ENCODE measurements at regions not wholly inside any gene's neighbourhood (a gene's known extent, or its start where the extent isn't known, plus 50 kb on each side); places are given as distances from the start of the nearest gene placed in this dataset.
A peak's percentile ranks its signal among the peaks of the same experiment; 100 is the strongest.
"Not testable (repeated sequence)": the region's sequence is repeated elsewhere in the genome, so short reads cannot be mapped to it uniquely, and the experiment has no call there.

GRCh38 chr6:139736325-139736906 is 362.0 kb upstream of the CITED2 start:
- no peak for ATAC-seq
- no peaks in the 10 kb centered on the region for H3K27me3 ChIP-seq
- H3K4me3 ChIP-seq: no peak overlapping the region
- H3K9me3 ChIP-seq: no peaks in the 10 kb centered on the region
- no peaks in the 10 kb centered on the region for H3K36me3 ChIP-seq
- peaks cover 0 to 5% (median 0%) of the 10 kb centered on the region in 3 donors for H3K4me1 ChIP-seq
- 90 to 100% methylated on average over 2 of the region's 2 CpGs for WGBS, 2 donors (ENCODE audit: low coverage in 1 of 2)
- no peak overlapping the region for H3K27ac ChIP-seq
- no peak for TF ChIP-seq EP300 (IDR thresholded peaks at IDR 0.05)
- TF ChIP-seq CTCF (IDR thresholded peaks at IDR 0.05): no peak
- TF ChIP-seq POLR2AphosphoS5 (IDR thresholded peaks at IDR 0.05): no peak
- TF ChIP-seq POLR2A (IDR thresholded peaks at IDR 0.05): no peak

DNA sequence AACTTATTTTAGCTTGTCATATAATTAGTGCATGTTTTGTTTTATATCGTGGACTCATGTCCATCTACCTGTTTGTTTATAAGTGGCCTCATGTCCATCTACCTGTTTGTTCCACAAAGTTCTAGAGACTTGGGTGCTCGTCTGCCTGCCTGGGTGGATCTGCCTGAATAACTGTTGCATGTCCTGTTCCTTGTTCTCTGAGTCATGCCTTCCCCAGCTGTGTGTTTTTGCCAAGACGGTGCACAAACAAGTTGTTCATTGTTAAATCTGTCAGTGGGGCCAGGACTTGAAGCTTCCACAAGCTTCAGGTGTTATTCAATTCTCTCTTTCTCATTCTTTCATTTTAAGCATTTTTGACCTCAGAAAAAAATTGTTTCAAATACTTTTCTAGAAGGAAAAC is 358.0 kb upstream of the CITED2 start:
- no peaks in the 10 kb centered on the region for H3K27me3 ChIP-seq
- WGBS, 2 donors (ENCODE audit: low coverage in 1 of 2): 32 to 34% methylated on average over 3 of the region's 3 CpGs
- TF ChIP-seq POLR2AphosphoS5 (IDR thresholded peaks at IDR 0.05): no peak
- TF ChIP-seq POLR2A (IDR thresholded peaks at IDR 0.05): no peak
- no peak for TF ChIP-seq EP300 (IDR thresholded peaks at IDR 0.05)
- no peak for TF ChIP-seq CTCF (IDR thresholded peaks at IDR 0.05)
- H3K4me1 ChIP-seq: peaks cover 0 to 27% (median 6%) of the 10 kb centered on the region in 3 donors
- peak overlapping the region in 1 of 4 donors; percentile 33 for H3K27ac ChIP-seq
- peak; percentile 76 for ATAC-seq
- H3K4me3 ChIP-seq: no peak overlapping the region
- no peaks in the 10 kb centered on the region for H3K36me3 ChIP-seq
- H3K9me3 ChIP-seq: no peaks in the 10 kb centered on the region

DNA sequence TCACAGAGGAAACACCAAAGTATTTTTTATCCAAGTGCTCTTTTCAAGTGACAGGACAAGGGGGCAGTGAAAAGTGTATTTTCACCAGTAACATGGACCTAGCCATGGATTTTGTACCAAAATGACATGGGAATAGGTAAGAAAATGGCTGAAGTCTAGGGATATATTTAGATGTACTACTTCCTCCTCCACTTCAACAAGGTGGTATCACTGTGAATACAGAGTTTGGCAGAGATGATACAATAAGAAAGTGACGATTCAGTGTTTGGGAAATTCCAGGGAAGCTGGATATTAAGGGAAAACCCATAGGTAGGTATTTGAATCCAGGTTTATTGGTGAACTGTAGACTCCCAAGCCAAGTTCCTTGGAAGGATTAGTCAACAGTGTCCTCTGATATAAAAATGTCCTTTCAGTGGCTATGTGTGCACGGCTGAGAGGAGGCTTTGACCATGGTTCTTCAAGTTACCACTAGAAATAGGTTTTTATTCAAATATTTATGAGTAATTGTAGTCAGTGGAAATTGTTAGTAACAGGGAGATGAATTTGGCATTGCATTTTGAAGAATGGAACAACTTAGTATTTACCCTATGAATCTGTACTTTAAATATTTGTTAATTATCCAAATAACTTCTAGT is 356.0 kb upstream of the CITED2 start:
- Histone ChIP-seq H3K4me3 (no peak overlapping the region), H3K4me1 (peaks cover 0 to 27% (median 6%) of the 10 kb centered on the region in 3 donors), H3K9me3 (no peaks in the 10 kb centered on the region), H3K27ac (peak overlapping the region in 1 of 4 donors; percentile 73), H3K36me3 (no peaks in the 10 kb centered on the region), H3K27me3 (no peaks in the 10 kb centered on the region)
- WGBS, 2 donors (ENCODE audit: low coverage in 1 of 2): 42 to 54% methylated on average over 2 of the region's 2 CpGs
- no peak for ATAC-seq
- no peak for TF ChIP-seq EP300 (IDR thresholded peaks at IDR 0.05)
- no peak for TF ChIP-seq CTCF (IDR thresholded peaks at IDR 0.05)
- no peak for TF ChIP-seq POLR2AphosphoS5 (IDR thresholded peaks at IDR 0.05)
- TF ChIP-seq POLR2A (IDR thresholded peaks at IDR 0.05): no peak

DNA sequence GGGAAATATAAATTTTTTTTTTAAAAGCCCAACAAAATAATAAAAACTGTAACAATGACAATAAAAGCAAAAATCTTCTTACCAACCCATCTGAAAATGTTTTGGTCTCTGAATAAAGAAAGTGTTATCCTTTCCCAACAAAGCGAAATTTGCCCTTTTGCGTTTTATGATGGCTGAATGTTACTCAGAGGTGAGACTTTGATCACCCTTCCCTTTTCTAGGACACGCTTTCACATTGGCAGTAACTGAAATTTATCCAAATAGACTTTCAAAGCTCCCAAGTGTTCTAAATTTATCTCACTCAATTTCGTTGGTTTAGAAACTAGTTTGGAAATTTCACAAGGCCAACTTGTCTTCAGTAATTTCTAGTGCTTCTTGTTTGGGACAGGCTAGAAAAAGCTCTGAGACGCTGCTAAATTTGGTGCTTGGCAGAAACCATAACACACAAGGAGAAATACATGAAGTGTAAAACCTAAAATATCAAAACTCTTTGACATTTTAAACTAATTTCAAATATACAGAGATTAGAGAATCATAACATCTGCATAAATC is 354.5 kb upstream of the CITED2 start:
- Histone ChIP-seq H3K36me3 (no peaks in the 10 kb centered on the region), H3K9me3 (no peaks in the 10 kb centered on the region), H3K4me3 (no peak overlapping the region), H3K4me1 (peaks cover 0 to 27% (median 6%) of the 10 kb centered on the region in 3 donors), H3K27ac (peak overlapping the region; percentile 34 to 73 (median 62)), H3K27me3 (no peaks in the 10 kb centered on the region)
- ATAC-seq: no peak
- no peak for TF ChIP-seq EP300 (IDR thresholded peaks at IDR 0.05)
- TF ChIP-seq POLR2A (IDR thresholded peaks at IDR 0.05): no peak
- no peak for TF ChIP-seq CTCF (IDR thresholded peaks at IDR 0.05)
- no peak for TF ChIP-seq POLR2AphosphoS5 (IDR thresholded peaks at IDR 0.05)
- WGBS, 2 donors (ENCODE audit: low coverage in 1 of 2): 32 to 41% methylated on average over 5 of the region's 5 CpGs

- WGBS, 2 donors (ENCODE audit: low coverage in 1 of 2): 70% methylated on average over 4 of the region's 23 CpGs; no CpG with 5 or more reads in 1 of the 2 donors
- not testable (repeated sequence) for H3K4me3 ChIP-seq, H3K36me3 ChIP-seq, H3K27me3 ChIP-seq, ATAC-seq, H3K9me3 ChIP-seq, H3K27ac ChIP-seq
- peaks cover 0 to 37% (median 6%) of the 10 kb centered on the region in 3 donors for H3K4me1 ChIP-seq
Measured at GRCh38 chr6:139726272-139726671, 351.8 kb upstream of the CITED2 start.
